GM19193 (cell line): ENCODE measurements at regions not wholly inside any gene's neighbourhood (a gene's known extent, or its start where the extent isn't known, plus 50 kb on each side); places are given as distances from the start of the nearest gene placed in this dataset.

Experiments used
- POLR2A ChIP-seq: IDR thresholded peaks from 4 replicates; pipeline ENCODE4 v1.6.1; 2011; ENCODE audit not compliant: insufficient read depth, insufficient read length; ENCODE audit errors: extremely low read depth

GRCh38 chr22:48373626-48374173 is 1454.0 kb downstream of the BRD1 start:
- no peak for TF ChIP-seq POLR2A

GRCh38 chr22:48372390-48372789 is 1455.3 kb downstream of the BRD1 start:
- TF ChIP-seq POLR2A = no peak

GRCh38 chr22:48371391-48371790 is 1456.3 kb downstream of the BRD1 start:
- TF ChIP-seq POLR2A = no peak

- TF ChIP-seq POLR2A = no peak
Measured at GRCh38 chr22:48370508-48371325, 1457.0 kb downstream of the BRD1 start.

- no peak for TF ChIP-seq POLR2A
Measured at GRCh38 chr22:48369789-48370507, 1457.7 kb downstream of the BRD1 start.

GRCh38 chr22:48368975-48369525 is 1458.6 kb downstream of the BRD1 start:
- no peak for TF ChIP-seq POLR2A

GRCh38 chr22:48367731-48368130 is 1459.9 kb downstream of the BRD1 start:
- TF ChIP-seq POLR2A = no peak

GRCh38 chr22:48366591-48366990 is 1461.1 kb downstream of the BRD1 start:
- TF ChIP-seq POLR2A = no peak

- no peak for TF ChIP-seq POLR2A
Measured at GRCh38 chr22:48366056-48366455, 1461.6 kb downstream of the BRD1 start.

GRCh38 chr22:48365386-48365785 is 1462.3 kb downstream of the BRD1 start:
- TF ChIP-seq POLR2A = no peak

- TF ChIP-seq POLR2A = no peak
Measured at GRCh38 chr22:48362721-48363404, 1464.8 kb downstream of the BRD1 start.

GRCh38 chr22:48361099-48361639 is 1466.5 kb downstream of the BRD1 start:
- no peak for TF ChIP-seq POLR2A

- TF ChIP-seq POLR2A = no peak
Measured at GRCh38 chr22:48359613-48359965, 1468.1 kb downstream of the BRD1 start.

GRCh38 chr22:48358886-48359612 is 1468.6 kb downstream of the BRD1 start:
- no peak for TF ChIP-seq POLR2A

- no peak for TF ChIP-seq POLR2A
Measured at GRCh38 chr22:48357961-48358360, 1469.7 kb downstream of the BRD1 start.

GRCh38 chr22:48357196-48357595 is 1470.5 kb downstream of the BRD1 start:
- TF ChIP-seq POLR2A = no peak
